GM12878 (cell line): ENCODE measurements at regions not wholly inside any gene's neighbourhood (a gene's known extent, or its start where the extent isn't known, plus 50 kb on each side); places are given as distances from the start of the nearest gene placed in this dataset.

Experiments
- ATAC-seq: fragments of 200-7000 bp; cut with Tn5 transposase; 3 replicates; pipeline ENCODE4 v1.9.1; 2020; ENCODE audit warnings: mild to moderate bottlenecking, moderate library complexity
- BruUV-seq: library from RNA; stranded (reverse); fragments of 400-500 nt; replicated peaks from 2 replicates; lab custom pipeline; 2021; lab: Mats Ljungman, UMichigan
- CTCF ChIA-PET: fragments of 300-600 bp; sonication (Branson Sonifier 250); formaldehyde crosslinking; extraction: SDS; loops from one replicate; lab custom pipeline; 2021; ENCODE audit warnings: inconsistent platforms; lab: Yijun Ruan, JAX
- POLR2A ChIA-PET: fragments of 350-600 bp; formaldehyde crosslinking; extraction: SDS; loops from one replicate; lab custom pipeline; 2021; ENCODE audit warnings: inconsistent platforms; lab: Charles Lee
- RAD21 ChIA-PET: fragments of 300-600 bp; sonication (Branson Sonifier 250); formaldehyde crosslinking; loops from one replicate; lab custom pipeline; 2023; ENCODE audit warnings: antibody characterized with exemption; ENCODE audit not compliant: unreplicated experiment; lab: Charles Lee
- SMC1A ChIA-PET: fragments of 300-600 bp; sonication (Branson Sonifier 250); formaldehyde crosslinking; loops from one replicate; lab custom pipeline; 2023; ENCODE audit not compliant: unreplicated experiment, uncharacterized antibody; lab: Charles Lee
- DNase-seq: peaks from one replicate; pipeline ENCODE4 v3.0.0-alpha.2; 2011; ENCODE audit warnings: low read depth, low spot score
- FAIRE-seq: peaks from 3 replicates; lab custom pipeline; 2011; peaks lifted over from hg19 to GRCh38; lab: Jason Lieb, UNC
- H2AFZ ChIP-seq: 2 replicates; pipeline ENCODE4 v1.6.0; 2011; ENCODE audit warnings: low read depth, low read length, control low read depth; ENCODE audit not compliant: control insufficient read depth
- H3K27ac ChIP-seq: 2 replicates; pipeline ENCODE4 v1.5.1; 2011; ENCODE audit warnings: control low read depth; ENCODE audit not compliant: control insufficient read depth, insufficient read depth
- H3K27me3 ChIP-seq, 2 experiments: replicated peaks in 1 of 2; 2 replicates each; pipeline versions ENCODE4 v1.6.0 to v1.6.1; 2011; ENCODE audit warnings: low read length in 1 of 2; ENCODE audit not compliant: control insufficient read depth in 2 of 2, insufficient read depth in 2 of 2
- H3K36me3 ChIP-seq, 2 experiments: 2 replicates each; pipeline ENCODE4 v1.5.1; 2011; ENCODE audit warnings: low read length in 1 of 2; ENCODE audit not compliant: control insufficient read depth in 2 of 2, insufficient read depth in 2 of 2
- H3K4me1 ChIP-seq: 2 replicates; pipeline ENCODE4 v1.6.1; 2011; ENCODE audit warnings: mild to moderate bottlenecking, low read length, moderate library complexity, mixed read lengths; ENCODE audit not compliant: control insufficient read depth, insufficient read depth
- H3K4me2 ChIP-seq: 2 replicates; pipeline ENCODE4 v1.6.0; 2011; ENCODE audit warnings: control low read depth; ENCODE audit not compliant: control insufficient read depth, insufficient read depth
- H3K4me3 ChIP-seq: fragments of 200-600 bp; sonication (generic); 2 replicates; pipeline ENCODE4 v1.5.1; 2016
- H3K79me2 ChIP-seq: 2 replicates; pipeline ENCODE4 v1.6.0; 2011; ENCODE audit warnings: low read length; ENCODE audit not compliant: control insufficient read depth, insufficient read depth
- H3K9ac ChIP-seq: 2 replicates; pipeline ENCODE4 v1.8.0; 2011; ENCODE audit warnings: low read length, control low read depth, mixed read lengths; ENCODE audit not compliant: control insufficient read depth, insufficient read depth
- H3K9me3 ChIP-seq: replicated peaks from 3 replicates; pipeline ENCODE4 v1.5.1; 2011; ENCODE audit warnings: mild to moderate bottlenecking, low read length; ENCODE audit not compliant: control insufficient read depth, insufficient read depth
- H4K20me1 ChIP-seq: 2 replicates; pipeline ENCODE4 v1.6.0; 2011; ENCODE audit not compliant: control insufficient read depth, insufficient read depth
- FOS ChIP-seq: IDR thresholded peaks from 3 replicates; pipeline ENCODE4 v1.6.1; 2011; ENCODE audit warnings: borderline replicate concordance; ENCODE audit not compliant: insufficient read length; ENCODE audit errors: extremely low read depth
- FOXM1 ChIP-seq: IDR thresholded peaks from 2 replicates; pipeline ENCODE4 v1.6.1; 2012; ENCODE audit warnings: low read depth, mild to moderate bottlenecking, inconsistent platforms, low read length, moderate library complexity
- IRF5 ChIP-seq: fragments of 450-650 bp; IDR thresholded peaks from 2 replicates; pipeline ENCODE4 v1.6.1; 2017; ENCODE audit warnings: borderline replicate concordance
- KAT2A ChIP-seq: conservative IDR thresholded peaks from 2 replicates; pipeline ENCODE4 v1.6.1; 2011; ENCODE audit warnings: low read depth, low read length; ENCODE audit not compliant: control insufficient read depth
- MEF2A ChIP-seq: IDR thresholded peaks from 2 replicates; pipeline ENCODE4 v1.6.1; 2011; ENCODE audit warnings: low read depth, mild to moderate bottlenecking, low read length, moderate library complexity; ENCODE audit not compliant: insufficient read depth
- NFYA ChIP-seq: IDR thresholded peaks from 2 replicates; pipeline ENCODE4 v1.6.1; 2011; ENCODE audit warnings: low read depth, mild to moderate bottlenecking, low read length, improper control_type of control experiment, borderline replicate concordance
- NR2C2 ChIP-seq: IDR thresholded peaks from 2 replicates; pipeline ENCODE4 v1.6.1; 2011; ENCODE audit warnings: borderline replicate concordance, low read depth; ENCODE audit not compliant: control insufficient read depth, insufficient read length
- POLR2AphosphoS2 ChIP-seq: IDR thresholded peaks from 2 replicates; pipeline ENCODE4 v1.6.1; 2011; ENCODE audit warnings: low read depth, mild to moderate bottlenecking, low read length, improper control_type of control experiment, moderate library complexity
- RAD51 ChIP-seq: fragments of 450-650 bp; IDR thresholded peaks from 2 replicates; pipeline ENCODE4 v1.6.1; 2016; ENCODE audit warnings: moderate library complexity, mild to moderate bottlenecking, inconsistent platforms
- SMAD1 ChIP-seq: fragments of 450-650 bp; IDR thresholded peaks from 2 replicates; pipeline ENCODE4 v1.6.1; 2018; ENCODE audit warnings: mild to moderate bottlenecking, low read depth; ENCODE audit not compliant: partially characterized antibody
- STAT1 ChIP-seq: fragments of 450-650 bp; conservative IDR thresholded peaks from 2 replicates; pipeline ENCODE4 v1.6.1; 2014; ENCODE audit warnings: antibody characterized with exemption, mild to moderate bottlenecking
- TBL1XR1 ChIP-seq: IDR thresholded peaks from 2 replicates; pipeline ENCODE4 v1.6.1; 2012; ENCODE audit warnings: low read depth, low read length, improper control_type of control experiment
- TCF7 ChIP-seq: IDR thresholded peaks from 2 replicates; pipeline ENCODE4 v1.6.1; 2014; ENCODE audit warnings: antibody characterized with exemption, borderline replicate concordance
- ZNF207 ChIP-seq: fragments of 450-650 bp; IDR thresholded peaks from 2 replicates; pipeline ENCODE4 v1.6.1; 2014; ENCODE audit warnings: antibody characterized with exemption, mild to moderate bottlenecking, borderline replicate concordance
- ZNF24 ChIP-seq: fragments of 450-650 bp; IDR thresholded peaks from 2 replicates; pipeline ENCODE4 v1.6.1; 2017; ENCODE audit warnings: antibody characterized with exemption, mild to moderate bottlenecking
- WGBS: methylation state at CpG from one replicate; pipeline ENCODE4 v1.1.6; 2016; ENCODE audit warnings: low lambda C conversion rate; ENCODE audit not compliant: insufficient replicate concordance, insufficient coverage; ENCODE audit errors: missing lambda C conversion rate; 5-methylcytosine and 5-hydroxymethylcytosine counted together
- in situ Hi-C: fragments of 300-500 bp; cut with MboI; formaldehyde crosslinking; loops from 9 replicates; pipeline ENCODE4 v1.14.3; 2018; ENCODE audit warnings: mixed read lengths
- intact Hi-C: fragments of 100-400 bp; cut with micrococcal nuclease; formaldehyde crosslinking; loops from one replicate; pipeline ENCODE4 v1.14.2; 2022; ENCODE audit not compliant: unreplicated experiment

- no peak for DNase-seq
- Histone ChIP-seq H3K36me3 (no peaks in the 10 kb centered on the region), H4K20me1 (no peaks in the 10 kb centered on the region), H3K4me3 (no peak overlapping the region), H3K27ac (no peak overlapping the region), H3K4me2 (no peak overlapping the region), H3K9me3 (no peaks in the 10 kb centered on the region), H3K27me3 (no peaks in the 10 kb centered on the region), H2AFZ (no peak overlapping the region), H3K4me1 (no peaks in the 10 kb centered on the region), H3K9ac (no peak overlapping the region), H3K79me2 (no peaks in the 10 kb centered on the region)
- ChIA-PET RAD21 (no interaction called here), SMC1A (no interaction called here), CTCF (no interaction called here), POLR2A (no interaction called here)
- no peak for FAIRE-seq
- no peak for TF ChIP-seq TCF7
- no peak for TF ChIP-seq STAT1
- no peak for TF ChIP-seq ZNF24
- TF ChIP-seq KAT2A: no peak
- no peak for TF ChIP-seq MEF2A
- TF ChIP-seq TBL1XR1: no peak
- TF ChIP-seq FOXM1: no peak
- no peak for TF ChIP-seq POLR2AphosphoS2
- no peak for TF ChIP-seq FOS
- TF ChIP-seq SMAD1: no peak
- no peak for TF ChIP-seq NFYA
- TF ChIP-seq ZNF207: no peak
- no peak for TF ChIP-seq NR2C2
- TF ChIP-seq RAD51: no peak
- no peak for TF ChIP-seq IRF5
- 1% methylated on average over 5 of the region's 5 CpGs for WGBS
- no peak for ATAC-seq
- intact Hi-C loops (no loop called here), in situ Hi-C loops (no loop called here)
- BruUV-seq: no TSS peak
These were observed 226.5 kb downstream of the PMP22 start for GRCh38 chr17:15038656-15039055.
